ENCODE measurements at regions not wholly inside any gene's neighbourhood (a gene's known extent, or its start where the extent isn't known, plus 50 kb on each side); places are given as distances from the start of the nearest gene placed in this dataset.
"Not testable (repeated sequence)": the region's sequence is repeated elsewhere in the genome, so short reads cannot be mapped to it uniquely, and the experiment has no call there.

- not testable (repeated sequence) for TF ChIP-seq CTCF (IDR thresholded peaks at IDR 0.05); EP300 (IDR thresholded peaks at IDR 0.05); POLR2AphosphoS5 (IDR thresholded peaks at IDR 0.05); POLR2A (IDR thresholded peaks at IDR 0.05; ENCODE audit: low read depth)
Observed at GRCh38 chr17:77843255-77843895, 115.1 kb upstream of the TNRC6C start.
